GM21447 (cell line): ENCODE measurements at regions not wholly inside any gene's neighbourhood (a gene's known extent, or its start where the extent isn't known, plus 50 kb on each side); places are given as distances from the start of the nearest gene placed in this dataset.
"Not testable (repeated sequence)": the region's sequence is repeated elsewhere in the genome, so short reads cannot be mapped to it uniquely, and the experiment has no call there.

Experiments
- ATAC-seq: cut with Tn5 transposase; IDR thresholded peaks from one replicate; pipeline ENCODE4 v1.9.1; 2021; ENCODE audit not compliant: unreplicated experiment

DNA sequence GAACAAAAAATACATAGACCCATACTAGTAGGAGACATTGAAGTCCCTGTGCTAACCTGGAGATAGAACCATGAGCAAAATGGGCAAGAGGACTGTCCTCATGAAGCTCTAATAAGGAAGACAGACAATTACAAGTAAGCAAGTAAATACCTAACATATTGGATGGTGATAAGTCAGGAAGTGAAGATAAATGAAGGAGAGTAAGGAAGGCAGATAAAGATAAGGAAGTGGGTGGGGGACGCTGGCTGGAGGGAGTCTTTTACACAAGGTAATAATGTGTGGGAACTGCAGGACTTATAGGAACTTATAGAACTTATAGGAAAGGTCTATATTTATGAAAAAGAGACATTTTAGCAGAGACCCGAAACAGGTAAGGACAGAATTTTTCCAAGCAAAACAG is 148.9 kb upstream of the ABI3BP start:
- no peak for ATAC-seq

DNA sequence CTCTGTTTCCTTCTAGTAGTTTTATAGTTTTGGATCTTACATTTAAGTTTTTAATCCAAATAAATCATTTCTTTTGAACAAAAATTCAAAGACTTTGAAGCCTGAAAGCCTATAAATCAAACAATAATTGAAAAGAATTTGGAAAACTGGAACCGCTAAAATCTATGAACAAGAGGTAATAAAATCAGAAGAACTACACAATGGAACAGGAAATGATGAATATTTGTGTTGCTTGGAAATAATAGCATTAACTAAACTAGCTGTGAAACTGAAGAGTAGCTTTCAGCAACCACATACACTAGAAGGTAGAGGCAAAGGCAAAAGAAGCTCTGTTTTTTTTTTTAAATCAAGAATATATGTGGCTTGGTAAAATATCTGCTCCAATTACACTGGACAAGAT is 147.9 kb upstream of the ABI3BP start:
- no peak for ATAC-seq

DNA sequence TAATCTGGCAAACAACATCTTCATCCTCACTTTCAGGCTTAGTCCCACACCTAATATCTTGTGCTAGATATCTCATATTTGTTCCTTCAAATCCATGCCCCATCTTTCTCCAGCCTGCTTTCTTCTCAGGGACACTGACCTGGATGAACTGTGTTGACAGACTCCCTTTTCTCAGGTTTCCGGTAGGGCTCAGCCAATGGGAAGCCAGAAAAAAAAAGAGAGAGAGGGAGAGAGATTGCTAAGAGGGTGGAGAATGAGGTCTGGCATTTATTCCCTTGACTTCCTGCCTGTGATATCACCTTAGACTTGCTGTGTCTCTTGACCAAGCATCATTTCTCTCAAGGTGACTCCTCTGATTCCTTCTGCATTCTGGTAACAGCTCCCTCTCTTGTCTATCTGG is 145.6 kb upstream of the ABI3BP start:
- no peak for ATAC-seq

DNA sequence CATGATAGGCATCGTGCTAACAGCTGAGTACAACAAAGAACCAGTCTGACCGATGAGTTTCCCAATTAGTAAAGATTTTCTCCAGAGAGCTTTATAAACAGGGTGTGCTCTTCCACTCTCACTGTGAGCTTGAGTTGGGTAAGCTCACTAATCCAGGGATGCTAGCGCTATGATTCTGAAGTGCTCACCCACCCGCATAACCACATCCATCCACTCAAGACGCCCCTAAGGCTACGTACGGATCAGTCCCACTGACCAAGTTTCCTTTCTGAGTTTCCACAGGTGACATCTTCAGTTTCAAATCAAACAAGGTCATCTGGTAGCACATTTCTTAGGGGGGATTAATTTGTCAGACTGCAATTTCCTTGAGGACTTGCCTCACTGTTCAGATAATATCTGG is 141.1 kb upstream of the ABI3BP start:
- no peak for ATAC-seq

DNA sequence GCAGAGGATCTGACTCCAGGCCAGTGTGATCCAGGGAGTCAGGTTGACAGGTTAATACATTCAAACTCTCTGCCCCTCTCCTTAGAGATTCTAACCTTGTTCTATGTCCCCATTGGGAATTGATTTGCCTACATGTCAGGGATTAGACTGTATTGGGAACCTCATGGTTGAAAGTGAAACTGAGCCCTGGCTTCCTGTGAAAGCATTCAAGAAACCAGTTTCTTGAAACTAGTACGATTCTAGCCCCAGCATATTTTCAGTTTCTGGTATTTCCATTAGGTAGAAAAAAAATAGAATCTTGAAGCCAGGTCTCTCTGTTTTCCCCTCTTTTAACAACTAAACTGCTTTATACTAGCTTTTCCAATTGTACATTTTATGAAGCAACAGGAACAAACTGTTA is 140.4 kb upstream of the ABI3BP start:
- peak; percentile 61 for ATAC-seq

DNA sequence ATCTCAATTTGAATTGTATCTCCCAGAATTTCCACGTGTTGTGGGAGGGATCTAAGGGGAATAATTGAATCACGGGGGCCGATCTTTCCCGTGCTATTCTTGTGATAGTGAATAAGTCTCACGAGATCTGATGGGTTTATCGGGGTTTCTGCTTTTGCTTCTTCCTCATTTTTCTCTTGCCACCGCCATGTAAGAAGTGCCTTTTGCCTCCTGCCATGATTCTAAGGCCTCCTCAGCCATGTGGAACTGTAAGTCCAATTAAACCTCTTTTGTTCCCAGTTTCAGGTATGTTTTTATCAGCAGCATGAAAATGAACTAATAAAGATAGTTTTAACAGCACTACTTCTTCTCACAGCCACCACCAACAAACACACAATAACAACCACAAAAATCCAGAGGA is 140.0 kb upstream of the ABI3BP start:
- not testable (repeated sequence) for ATAC-seq

DNA sequence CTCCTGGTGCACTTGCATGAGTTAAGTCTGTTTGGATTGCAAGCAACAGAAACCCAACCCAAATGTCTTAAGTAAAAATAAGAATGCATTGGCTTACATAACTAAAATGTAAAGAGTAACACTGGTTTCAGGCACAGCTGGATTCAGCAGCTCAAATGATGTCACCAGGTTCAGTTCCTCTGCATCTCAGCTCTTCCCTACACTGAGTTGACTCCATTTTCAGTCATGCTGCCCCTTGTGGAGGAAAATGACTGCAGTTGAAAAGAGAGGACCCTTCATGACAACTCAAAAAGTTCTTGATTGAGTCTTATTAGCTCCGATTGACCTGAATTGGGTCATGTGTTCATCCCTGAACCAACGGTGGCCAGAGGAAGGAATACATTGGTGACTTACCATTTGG is 138.5 kb upstream of the ABI3BP start:
- no peak for ATAC-seq

DNA sequence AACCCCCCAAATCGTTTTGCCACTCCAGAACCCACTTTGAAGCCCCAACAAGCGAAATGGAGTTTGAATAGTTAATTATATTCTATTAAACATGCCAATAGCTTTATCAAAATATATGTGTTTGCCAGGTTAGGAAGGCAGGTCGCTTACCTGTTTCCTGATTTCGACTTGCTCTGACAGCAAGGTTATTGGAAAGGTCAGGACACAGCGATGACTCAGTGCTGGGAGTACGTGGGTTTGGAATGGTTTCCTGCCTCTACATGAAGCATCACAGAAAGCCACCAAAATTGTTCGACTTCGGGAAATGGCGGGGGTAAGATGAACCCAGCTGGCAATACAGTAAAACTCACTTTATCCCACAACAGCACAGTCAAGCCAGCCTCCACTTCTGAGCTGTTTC is 135.6 kb upstream of the ABI3BP start:
- no peak for ATAC-seq

DNA sequence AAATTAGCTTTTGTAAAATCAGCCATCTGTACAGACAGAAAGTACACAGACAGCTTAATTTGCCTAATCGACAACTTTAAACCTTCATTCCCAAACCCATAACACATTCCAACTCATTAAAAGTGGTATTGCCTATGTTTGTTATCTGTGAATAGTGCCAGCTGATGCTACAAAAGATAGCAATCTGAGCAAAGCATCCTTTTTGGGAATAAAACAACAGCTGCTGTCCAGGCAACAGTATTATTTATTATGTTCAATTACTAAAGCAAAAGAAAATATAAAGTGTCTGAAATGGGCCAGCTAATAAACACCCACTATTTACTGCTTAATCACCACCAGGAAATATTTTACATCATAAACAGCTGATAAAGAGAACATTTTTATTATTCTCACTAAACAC is 134.8 kb upstream of the ABI3BP start:
- no peak for ATAC-seq

DNA sequence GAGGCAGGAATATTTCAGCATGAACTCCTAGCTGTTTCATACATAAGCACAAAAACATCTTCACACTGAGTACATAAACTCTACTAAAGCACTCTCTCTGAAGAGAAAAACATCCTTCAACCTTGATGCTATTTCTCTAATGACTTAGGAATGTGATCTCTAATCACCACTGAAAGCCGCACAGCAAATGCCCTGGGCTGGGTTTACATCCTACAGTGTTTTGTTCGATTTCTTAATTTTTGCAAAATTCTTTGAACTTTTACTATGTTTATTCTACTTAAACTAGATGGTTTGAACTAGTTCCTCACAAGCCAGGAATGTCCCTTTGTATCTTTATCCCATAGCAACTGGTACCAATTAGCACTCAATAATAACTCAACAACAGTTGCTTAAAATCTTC is 130.9 kb upstream of the ABI3BP start:
- no peak for ATAC-seq

DNA sequence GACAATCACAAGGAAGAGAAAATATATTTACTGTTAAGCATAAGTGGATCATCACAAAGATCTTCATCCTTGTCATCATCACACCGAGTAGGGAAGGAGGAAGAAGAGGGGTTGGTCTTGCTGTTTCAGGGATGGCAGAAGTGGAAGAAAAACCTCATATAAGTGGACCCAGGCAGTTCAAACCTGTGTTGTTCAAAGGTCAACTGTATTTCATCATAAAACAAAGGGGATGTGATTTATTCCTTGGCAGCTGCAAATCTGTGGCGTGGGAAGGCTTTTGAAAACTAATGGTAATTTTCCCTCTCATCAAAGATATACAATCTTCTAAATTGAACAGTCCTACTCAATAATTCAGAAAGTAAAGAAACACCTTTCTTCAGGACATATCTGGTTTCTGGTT is 129.9 kb upstream of the ABI3BP start:
- ATAC-seq, result no peak

DNA sequence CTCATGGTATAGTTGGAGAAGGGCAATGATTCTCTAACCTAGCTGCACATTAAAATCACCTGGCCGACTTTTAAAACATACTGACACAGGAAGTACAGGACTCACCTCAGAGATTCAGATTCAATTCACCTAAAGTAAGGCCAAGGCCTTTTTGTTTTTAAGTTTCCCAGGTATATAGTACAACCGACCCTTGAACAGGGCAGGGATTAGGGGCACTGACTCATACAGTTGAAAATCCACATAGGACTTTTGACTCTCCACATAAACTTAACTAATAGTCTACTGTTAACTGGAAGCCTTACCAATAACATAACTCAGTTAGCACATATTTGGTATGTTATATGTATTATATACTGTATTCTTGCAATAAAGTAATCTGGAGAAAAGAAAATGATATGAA is 129.5 kb upstream of the ABI3BP start:
- ATAC-seq, result no peak

DNA sequence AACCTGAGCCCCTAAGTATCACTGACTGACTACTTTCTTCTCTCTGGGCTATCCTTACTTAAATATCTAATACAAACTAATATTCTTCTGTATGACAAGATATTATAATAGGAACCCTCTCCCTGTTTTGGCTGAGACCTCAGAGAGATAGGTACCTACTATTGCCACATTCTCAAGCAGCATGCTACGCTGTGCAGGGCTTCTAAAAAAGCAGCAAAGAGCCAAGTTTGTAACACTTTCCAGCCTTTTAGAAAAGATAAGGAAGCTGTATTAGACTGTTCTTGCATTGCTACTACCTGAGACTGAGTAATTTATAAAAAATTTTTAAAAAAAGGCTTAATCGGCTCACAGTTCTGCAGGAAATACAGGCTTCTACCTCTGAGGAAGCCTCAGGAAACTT is 126.8 kb upstream of the ABI3BP start:
- no peak for ATAC-seq

DNA sequence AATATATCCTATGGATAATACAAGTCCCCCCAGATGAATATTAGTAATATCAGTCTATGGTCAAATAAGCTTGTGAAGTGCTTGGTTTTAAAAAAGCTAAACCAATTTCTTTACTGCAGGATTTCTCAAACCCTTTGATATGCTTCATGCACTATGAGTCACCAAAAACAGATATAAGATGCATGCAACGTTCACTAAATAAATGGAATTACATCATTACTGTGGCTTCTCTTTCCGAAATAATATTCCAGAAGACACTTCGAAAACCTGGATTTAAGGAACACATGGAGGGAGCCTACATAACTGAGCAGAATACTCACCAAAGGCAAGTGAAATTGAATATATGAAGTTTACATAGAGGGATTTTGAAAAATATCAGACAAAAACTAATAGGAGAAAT is 126.3 kb upstream of the ABI3BP start:
- ATAC-seq, result no peak

DNA sequence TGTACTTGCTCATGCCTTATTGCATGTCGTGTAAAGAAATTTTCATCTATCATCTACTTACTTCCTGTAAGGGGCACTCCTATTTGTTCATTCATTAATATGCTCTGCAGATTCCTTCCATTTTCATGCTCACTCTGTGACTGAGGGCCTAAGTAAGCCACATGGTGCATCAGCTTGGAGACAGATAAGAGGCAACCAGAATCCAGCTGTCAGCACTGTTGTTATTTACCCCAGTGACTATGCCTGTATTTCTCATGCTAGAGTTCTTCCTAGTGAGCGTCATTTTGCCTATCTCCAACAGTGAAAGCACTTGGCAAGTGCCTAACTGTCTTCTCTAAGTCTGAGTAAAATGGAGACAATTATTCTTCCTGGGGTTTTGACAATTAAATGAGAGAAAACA is 124.8 kb upstream of the ABI3BP start:
- ATAC-seq, result no peak

DNA sequence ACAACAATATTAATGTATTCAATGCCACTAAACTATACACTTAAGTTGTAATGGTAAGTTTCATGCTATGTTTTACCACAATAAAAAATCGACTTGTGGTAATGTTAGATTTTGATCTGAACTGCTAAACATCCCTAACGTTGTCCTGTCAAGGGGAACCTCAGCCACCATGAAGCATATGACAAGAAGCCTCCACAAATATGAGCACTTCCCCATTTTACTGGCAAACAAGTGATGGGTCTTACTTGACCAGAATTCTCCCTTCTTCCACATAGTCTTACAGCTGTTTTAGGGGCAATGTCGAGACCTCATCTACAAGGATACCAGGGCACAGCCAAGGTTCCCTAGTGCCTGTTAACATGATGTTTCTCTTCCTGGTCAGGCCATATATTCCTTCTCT is 124.2 kb upstream of the ABI3BP start:
- no peak for ATAC-seq

DNA sequence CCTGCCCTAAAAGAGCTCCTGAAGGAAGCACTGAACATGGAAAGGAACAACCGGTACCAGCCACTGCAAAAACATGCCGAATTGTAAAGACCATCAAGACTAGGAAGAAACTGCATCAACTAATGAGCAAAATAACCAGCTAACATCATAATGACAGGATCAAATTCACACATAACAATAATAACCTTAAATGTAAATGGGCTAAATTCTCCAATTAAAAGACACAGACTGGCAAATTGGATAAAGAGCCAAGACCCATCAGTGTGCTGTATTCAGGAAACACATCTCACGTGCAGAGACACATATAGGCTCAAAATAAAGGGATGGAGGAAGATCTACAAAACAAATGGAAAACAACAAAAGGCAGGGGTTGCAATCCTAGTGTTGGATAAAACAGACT is 117.1 kb upstream of the ABI3BP start:
- not testable (repeated sequence) for ATAC-seq

DNA sequence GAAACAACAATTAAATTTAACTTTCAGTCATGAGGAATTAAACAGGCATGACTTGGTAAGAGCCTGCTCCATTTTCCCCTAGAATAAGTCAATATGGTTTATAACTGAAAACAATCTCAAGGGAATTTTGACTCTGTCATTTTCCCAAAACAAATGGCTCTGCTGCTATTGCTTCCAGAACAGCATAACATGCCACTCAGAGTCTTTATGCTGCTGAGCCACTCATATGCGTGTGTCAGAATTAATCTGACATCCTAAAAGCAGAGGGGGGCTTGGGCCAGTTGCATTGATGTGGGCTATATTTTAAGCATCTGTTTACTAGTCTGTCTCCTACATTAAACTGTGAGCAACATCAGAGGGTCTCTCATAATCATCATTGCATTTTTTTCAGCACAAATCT is 111.1 kb upstream of the ABI3BP start:
- no peak for ATAC-seq

DNA sequence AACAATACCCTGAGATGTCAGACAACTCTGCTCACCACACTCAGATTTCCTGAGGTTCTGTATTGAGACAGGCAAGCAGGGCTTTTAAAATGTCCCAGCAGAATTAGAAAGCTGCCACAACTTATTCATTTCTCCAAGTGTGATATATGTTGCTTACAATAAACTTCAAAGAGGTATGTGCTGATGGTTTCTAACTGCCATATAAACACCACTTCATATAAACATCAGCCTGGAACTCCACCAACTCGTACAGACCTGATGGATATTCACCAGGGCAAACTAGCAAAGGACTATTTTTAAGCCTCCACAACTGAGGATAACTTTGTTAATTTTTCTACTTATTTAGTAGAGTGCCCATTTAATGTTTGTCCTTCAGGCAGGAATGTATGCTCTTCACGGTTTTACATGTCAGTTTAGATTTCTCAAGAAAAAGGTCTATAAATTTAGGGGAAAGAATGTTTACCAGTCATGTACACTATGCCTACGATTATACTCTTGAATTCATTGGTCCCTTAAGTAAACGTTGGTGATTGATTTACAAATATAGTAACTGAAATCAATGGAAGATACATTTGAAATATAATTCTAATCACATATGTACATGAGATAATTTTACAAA is 109.6 kb upstream of the ABI3BP start:
- ATAC-seq, result no peak

DNA sequence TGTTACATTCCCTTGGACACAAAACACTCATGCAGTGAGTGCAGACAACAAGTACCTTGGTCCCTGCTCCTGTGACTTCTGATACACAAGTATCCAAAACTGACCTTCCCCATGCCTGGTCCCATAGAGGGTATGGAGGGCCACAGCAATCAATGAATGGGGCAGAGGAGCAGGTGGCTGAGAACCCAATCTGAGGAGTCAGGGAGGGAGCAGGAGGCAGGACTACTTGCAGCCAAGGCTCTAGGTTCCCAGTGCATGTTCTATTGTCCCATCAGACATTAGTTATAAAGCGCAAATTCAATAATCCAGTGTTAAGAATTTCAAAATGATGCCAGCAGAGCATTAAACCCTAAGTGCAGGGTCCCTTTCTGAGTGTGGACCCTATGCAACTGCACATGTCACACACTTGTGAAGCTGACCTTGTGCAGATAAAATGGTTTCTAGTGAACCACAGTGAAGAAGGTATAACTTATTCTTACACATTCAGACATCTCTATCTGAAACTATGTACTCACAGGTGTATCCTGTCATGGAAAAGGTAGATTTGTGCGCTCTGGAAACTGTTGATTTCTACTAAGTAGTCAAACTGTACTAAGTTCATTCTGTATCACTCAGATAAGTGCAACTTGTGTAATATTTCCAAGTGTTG is 107.3 kb upstream of the ABI3BP start:
- ATAC-seq, result no peak

DNA sequence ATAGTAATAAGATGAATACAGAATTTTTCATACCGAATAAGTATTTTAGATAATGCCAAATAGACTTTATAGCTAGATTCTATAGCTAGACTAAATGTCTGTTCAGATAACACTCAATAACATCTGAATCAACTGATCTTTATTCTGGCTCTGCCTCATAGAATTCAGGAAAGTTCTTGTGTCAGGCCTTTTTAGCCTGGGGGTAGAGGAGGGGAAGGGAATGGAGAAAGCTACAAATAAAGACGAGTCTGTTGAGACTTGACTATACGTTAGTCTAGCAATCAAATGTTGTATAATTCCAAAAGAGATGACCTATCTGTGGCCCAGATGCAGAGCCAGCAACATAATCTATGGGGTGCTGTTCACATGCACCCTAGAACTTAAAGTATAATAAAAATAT is 106.6 kb upstream of the ABI3BP start:
- no peak for ATAC-seq

DNA sequence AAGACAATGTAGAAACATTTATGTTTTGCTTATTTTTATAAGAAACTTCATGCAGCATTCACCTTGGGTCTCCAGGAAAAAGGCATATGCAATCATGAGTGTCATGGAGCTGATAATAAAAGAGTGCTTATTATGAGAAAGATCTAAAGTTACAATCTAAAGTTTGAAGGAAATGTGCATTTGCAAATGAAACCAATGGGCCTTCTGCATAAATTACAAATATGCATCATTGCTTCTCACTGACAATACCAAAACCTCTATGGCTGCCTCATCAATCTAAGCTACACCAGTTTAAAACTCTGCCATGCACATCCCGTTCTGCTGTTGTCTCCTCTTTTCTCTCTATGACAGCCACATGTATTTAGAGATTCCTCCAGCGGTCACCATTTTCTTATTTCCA is 103.2 kb upstream of the ABI3BP start:
- no peak for ATAC-seq

DNA sequence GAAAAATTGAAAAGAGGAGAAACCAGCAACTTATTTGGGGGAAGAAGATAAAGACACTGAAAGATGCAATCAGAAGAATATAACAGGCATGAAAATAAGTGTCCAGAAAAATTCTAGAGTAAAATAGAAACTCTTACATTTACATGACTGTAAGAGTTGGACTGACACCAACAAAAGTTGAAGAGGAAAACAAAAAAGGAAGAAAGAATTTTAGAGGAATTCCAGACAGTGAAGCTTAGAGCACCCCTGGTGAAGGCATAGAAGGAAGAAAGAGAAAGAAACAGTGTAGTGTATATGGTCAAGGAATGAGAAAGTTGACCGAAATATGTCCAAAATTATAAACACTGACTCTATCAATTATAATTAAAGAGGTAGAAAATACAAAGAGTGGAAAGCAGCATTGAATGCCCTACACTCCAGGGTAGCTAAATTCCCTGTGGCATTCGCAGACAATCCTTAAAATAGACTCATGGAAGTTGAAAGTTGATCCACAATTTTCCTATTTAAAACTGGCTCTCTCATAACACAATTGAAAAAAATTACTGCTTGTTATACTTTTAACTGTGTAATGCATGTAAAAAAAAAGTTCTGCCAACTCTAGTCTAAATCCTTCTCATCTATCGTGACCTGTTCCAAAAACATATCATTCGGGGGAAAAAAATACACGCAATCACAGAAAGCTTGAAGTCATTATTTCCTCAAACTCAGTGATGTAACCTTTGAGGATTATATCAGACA is 102.6 kb upstream of the ABI3BP start:
- no peak for ATAC-seq
